HG03342 (cell line): ENCODE measurements at regions not wholly inside any gene's neighbourhood (a gene's known extent, or its start where the extent isn't known, plus 50 kb on each side); places are given as distances from the start of the nearest gene placed in this dataset.
"Not testable (repeated sequence)": the region's sequence is repeated elsewhere in the genome, so short reads cannot be mapped to it uniquely, and the experiment has no call there.

ENCODE experiments used
- ATAC-seq: cut with Tn5 transposase; IDR thresholded peaks from one replicate; pipeline ENCODE4 v1.9.1; 2021; ENCODE audit warnings: mild to moderate bottlenecking, moderate library complexity; ENCODE audit not compliant: unreplicated experiment

- no peak for ATAC-seq
Observed at GRCh38 chr14:65834051-65834450, 421.5 kb downstream of the FUT8 start.

- no peak for ATAC-seq
Observed at GRCh38 chr14:65834812-65835211, 422.3 kb downstream of the FUT8 start.

- no peak for ATAC-seq
Observed at GRCh38 chr14:65835501-65835900, 423.0 kb downstream of the FUT8 start.

DNA sequence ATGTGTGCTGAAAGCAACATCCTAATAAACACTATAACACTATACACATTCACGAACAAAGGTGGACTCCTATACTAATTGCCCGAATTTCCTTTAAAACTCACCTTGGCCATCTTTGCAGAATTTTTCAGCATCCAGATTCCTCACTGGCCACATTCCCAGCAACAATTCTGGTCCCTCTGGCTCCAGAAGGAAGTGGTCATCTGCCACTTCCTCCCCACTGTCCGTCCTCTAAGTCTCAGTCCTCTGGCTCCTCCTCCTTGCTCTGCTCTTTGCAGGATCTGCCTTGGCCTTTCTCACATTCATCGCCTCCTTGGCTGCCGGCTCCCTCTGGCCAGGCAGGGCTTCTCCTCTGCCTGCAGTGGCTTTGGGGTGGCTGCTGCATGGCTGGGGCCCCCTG lies 426.0 kb downstream of the FUT8 start:
- no peak for ATAC-seq

DNA sequence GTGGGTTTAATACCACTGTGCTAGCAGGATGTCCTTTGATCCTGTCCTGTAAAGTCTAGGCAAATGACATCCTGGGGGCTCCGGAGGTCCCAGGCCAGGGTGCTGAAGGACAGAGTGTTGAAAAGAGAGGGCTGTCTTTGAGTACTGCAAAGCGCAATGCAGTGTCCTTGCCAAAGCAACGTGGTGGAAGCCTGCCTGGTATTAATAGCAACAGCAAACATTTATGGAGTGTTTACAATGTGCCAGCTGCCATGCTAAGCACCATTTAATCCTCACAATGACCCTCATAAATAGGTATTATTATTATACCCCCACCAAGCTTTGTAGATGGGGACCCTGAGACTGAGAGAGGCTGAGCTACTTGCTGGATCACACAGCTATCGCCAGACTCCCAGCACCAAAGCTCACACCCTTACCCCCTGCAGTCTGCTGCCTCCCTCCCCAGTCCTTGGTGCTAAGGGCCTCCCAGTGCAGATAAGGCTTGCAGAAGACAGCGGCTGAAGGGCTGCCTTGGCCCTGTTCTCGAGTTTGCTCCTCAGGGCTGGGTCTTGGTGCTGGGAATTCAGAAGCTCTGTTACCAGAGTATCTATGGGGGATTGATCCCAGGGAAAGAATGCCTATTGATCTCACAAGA lies 427.7 kb downstream of the FUT8 start:
- no peak for ATAC-seq

DNA sequence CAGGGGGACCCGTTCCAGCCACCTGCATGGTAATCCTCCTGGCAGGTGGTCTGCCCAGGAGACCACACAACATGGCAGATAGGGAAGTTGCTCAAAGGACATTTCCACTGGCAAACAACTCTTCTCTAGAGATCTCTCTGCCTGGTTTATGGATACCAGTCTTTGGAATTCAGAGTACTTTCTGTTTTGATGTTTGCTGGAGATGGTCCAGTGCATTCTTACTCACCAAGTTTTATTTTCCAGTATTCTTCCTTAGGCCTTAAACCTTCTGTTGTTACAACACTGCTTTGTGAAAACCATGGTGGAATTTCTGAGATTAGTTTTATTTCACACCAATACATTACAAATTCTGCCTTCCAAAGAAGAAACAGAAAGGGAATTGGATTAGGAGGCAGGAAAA lies 428.3 kb downstream of the FUT8 start:
- ATAC-seq = no peak

DNA sequence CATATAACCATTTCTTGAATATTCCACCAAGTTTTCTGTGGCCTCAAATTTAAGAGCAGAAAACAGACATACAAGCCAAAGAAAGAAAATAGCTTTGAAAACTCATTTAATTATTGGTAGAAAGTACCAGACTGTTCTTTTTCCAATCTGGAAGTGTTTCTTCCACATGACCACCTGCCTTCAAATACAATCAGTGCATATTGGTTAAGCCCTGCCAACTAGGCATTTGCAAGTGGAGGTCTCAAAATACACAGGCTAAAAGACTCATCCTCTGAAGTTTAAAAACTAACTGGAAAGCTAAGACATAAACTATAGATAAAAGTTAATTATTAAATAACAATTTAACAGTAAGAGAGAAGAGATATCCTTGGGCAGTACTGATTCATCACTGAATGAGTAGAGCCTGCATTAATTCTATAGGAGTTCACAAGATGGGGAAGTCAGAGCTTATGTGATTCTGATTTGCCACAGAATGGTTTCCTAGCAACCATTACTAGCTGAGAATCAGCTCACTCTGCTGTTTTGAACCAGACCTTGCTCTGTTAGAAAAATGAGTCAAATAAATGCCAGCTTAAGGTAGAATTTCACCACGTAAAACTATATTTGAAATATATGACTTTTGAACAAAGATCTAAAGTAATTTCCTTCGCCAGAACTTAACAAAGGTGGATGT lies 433.8 kb downstream of the FUT8 start:
- no peak for ATAC-seq

GRCh38 chr14:65847075-65847847 lies 434.7 kb downstream of the FUT8 start:
- peak; percentile 70 for ATAC-seq

GRCh38 chr14:65847931-65848330 lies 435.4 kb downstream of the FUT8 start:
- ATAC-seq = not testable (repeated sequence)

DNA sequence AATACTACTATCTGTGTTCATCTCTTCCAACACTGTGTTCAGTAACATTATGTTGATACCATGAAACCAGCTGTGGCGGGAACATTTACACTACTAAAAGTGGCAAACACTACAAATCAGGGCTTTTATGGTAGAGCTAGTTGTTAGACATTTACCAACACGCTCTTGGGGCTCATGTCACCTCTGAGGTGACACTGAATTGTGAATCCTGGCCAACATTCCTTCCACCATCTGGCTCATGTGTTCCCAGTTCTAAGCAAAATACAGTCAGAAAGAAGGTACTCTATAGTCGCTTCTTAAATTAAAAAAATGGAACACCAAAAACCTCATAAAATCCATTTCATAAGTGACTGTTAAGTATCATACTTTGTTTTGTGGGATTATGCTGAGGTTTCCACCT lies 436.6 kb downstream of the FUT8 start:
- no peak for ATAC-seq

- no peak for ATAC-seq
Observed at GRCh38 chr14:65849558-65849957, 437.0 kb downstream of the FUT8 start.

DNA sequence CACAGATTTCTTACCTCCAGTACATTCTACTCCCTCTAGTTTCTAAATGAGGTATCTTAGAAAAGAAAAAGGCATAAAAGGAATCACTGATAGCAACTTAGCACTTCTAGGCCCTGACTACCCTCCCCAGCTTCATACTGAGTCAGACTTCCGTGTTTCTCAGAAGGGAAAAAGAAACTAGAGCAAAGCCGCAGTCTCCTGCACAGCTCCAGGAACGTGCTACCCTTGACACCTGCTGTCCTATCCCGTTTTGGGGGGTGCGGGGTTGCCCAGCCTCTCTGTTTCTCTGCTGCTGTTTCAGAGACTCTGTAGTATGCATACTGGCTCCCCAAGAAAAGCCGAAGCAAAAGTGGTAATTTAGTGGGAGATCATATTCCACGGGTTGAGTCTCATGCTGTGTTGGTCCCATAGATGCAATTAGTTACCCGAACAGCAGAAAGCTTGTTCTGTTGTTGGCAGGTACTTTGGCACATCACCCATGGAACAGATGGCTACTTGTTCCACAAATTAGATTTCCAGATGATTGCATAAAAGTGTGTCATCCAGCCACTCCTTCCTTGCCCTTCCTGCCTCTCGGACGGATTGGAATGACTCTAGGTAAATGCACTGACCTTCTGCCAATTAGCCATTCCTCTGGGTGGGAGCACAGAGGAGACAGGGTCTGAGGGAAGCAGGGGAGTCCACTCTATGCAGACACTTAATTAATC lies 438.1 kb downstream of the FUT8 start:
- ATAC-seq = no peak

DNA sequence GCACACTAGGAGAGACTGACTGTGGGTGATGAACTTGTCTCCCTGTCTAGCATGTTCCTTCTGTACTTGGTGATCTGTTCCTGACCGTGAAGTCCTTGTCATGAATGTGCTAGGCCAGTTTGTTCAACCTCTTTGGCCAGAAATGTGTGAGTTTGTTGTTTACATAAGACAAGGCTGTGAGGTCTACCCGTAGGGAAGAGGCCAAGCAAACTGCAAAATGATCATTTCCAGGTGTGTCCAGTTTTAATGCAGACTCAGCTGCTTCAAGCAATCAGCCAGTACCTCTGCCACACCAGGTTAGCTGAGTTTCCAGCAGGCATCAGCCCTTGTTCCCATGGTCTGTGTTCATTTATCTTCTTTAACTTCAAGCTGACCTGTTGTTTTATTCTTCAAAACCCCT lies 440.2 kb downstream of the FUT8 start:
- ATAC-seq = no peak

DNA sequence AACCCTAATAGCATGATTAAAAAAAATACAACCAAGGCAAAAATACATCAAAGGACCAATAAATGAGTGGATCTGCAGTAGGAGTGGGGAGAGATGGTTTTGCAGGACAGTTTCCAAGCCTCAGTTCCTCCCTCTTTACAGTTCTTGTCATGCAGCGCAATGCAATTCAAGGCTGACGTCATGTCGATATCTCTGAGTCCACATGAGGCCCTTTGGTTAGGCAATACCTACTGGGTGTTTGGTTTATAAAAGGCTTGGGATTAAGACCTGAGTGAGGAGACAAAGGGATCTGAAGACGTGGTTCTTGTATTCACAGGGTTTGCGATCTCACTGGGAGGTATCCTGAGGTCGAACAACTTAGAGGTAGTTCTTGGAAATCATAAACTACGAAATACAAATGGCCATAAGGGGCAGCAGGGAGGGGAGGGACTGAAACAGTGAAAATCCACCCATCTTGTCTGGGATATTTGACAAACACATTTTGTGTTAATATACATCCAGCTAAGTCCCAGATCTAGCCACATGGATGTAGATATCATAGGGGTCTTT lies 441.0 kb downstream of the FUT8 start:
- ATAC-seq = no peak

DNA sequence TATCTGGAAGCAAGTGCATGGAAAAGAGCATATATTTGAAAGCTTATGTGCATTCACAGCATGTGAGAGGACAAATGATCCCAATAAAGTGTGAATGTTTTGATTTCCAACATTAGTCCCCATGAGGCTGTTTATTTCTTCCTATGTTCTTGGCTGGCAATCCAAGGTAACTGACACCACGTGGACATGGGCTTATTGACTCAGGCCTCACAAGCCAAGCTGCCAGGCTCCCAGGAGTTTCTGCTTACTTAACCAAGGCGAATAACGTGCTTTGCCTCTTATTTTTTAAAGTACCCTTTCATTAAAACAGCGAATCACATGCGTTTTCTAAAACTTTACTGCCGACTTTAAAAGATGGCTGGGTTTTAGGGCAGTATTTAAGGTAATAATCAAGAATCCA lies 441.7 kb downstream of the FUT8 start:
- ATAC-seq = no peak

- no peak for ATAC-seq
Observed at GRCh38 chr14:65860956-65861611, 448.6 kb downstream of the FUT8 start.

DNA sequence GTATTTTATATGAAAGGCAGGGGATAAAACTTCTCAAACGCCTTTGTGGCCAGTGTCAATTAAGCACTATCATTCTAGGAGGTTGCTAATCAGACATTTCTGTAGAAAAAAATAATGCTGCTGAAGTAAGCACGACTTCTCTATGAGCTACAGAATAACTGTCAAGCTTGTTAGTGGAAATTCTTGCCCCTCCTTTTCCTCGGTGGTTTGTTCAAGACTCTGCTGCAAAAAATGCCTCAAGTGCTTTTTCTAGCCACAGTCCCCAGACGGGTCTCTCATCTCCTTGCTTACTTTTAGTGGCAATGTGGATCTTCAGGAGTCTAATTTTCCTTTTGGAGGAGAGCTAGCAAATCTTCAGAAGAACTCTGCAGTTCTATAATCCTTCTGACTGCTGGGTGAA lies 452.0 kb downstream of the FUT8 start:
- ATAC-seq = no peak

GRCh38 chr14:65864984-65865383 lies 452.5 kb downstream of the FUT8 start:
- no peak for ATAC-seq

GRCh38 chr14:65866448-65866847 lies 453.9 kb downstream of the FUT8 start:
- no peak for ATAC-seq

GRCh38 chr14:65866886-65867285 lies 454.4 kb downstream of the FUT8 start:
- no peak for ATAC-seq

DNA sequence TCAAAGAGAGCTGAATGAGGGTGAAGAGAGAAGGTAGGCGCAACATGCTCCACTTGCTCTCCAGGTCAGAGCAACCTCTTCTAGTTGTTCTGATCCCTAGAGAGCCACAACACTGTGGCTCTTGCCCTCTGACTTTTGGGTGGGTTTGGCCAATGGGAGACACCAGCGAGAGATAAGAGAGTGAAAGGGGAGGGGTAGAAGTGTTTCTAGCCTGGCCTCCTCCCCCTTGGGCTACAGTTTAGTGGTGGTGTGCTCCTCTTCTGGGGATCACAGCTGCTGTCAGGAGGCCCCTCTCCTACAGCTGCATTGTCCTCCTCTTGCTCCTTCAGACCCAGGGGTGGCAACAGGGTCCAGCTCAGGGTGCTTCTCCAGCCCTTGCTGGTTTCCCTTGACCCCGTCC lies 454.8 kb downstream of the FUT8 start:
- no peak for ATAC-seq
